HepG2 (cell line): ENCODE measurements at regions not wholly inside any gene's neighbourhood (a gene's known extent, or its start where the extent isn't known, plus 50 kb on each side); places are given as distances from the start of the nearest gene placed in this dataset.

Source experiments
- RARA ChIP-seq: IDR thresholded peaks from 2 replicates; pipeline ENCODE4 v1.6.1; 2016; ENCODE audit warnings: missing genetic modification reagents, missing compliant biosample characterization
- REST ChIP-seq, 2 experiments: IDR thresholded peaks; 2 replicates each; pipeline ENCODE4 v1.6.1; 2011 to 2012; ENCODE audit warnings: low read length in 2 of 2, borderline replicate concordance in 1 of 2, low read depth in 1 of 2, mild to moderate bottlenecking in 1 of 2, moderate library complexity in 1 of 2

- no peak for TF ChIP-seq REST (IDR thresholded peaks at IDR 0.05; ENCODE audit: borderline replicate concordance in 1 of 2, low read depth in 1 of 2, low read length in 2 of 2)
- no peak for TF ChIP-seq RARA (CRISPR knock-in tag)
Measured at GRCh38 chr4:17358241-17358640, 153.6 kb downstream of the QDPR start.
